GM19438 (cell line): ENCODE measurements at regions not wholly inside any gene's neighbourhood (a gene's known extent, or its start where the extent isn't known, plus 50 kb on each side); places are given as distances from the start of the nearest gene placed in this dataset.
"Not testable (repeated sequence)": the region's sequence is repeated elsewhere in the genome, so short reads cannot be mapped to it uniquely, and the experiment has no call there.

ENCODE experiments used
- ATAC-seq: cut with Tn5 transposase; IDR thresholded peaks from one replicate; pipeline ENCODE4 v1.9.1; 2021; ENCODE audit warnings: low read depth; ENCODE audit not compliant: unreplicated experiment

DNA sequence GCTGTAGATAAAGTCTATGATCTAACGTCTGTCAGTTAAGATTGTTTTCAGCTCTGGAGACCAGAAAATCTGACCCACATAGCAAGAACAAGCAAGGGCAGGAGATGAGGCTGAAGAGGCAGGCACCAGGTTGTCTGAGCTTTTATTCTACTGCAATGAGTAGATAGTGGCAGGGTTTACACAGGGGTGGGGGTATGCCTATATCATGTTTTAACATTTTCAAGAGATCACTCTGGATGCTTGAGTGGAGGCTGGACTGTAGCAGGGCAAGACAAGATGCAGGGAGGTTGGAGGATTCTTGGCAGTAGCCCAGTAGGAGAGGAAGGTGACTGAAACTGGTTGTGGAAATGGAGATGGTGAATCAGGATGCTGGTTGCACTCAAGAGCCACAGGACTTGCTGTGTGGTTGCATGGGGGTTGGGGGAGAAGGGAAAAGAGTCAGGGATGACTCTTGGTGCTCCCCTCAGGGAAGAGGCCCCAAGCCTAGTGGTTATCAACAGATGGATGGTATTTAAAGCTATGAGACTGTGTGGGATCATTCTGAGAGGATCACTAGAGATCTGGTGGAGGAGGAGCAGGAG, 143.1 kb upstream of the KCNJ18 start:
- ATAC-seq: no peak

DNA sequence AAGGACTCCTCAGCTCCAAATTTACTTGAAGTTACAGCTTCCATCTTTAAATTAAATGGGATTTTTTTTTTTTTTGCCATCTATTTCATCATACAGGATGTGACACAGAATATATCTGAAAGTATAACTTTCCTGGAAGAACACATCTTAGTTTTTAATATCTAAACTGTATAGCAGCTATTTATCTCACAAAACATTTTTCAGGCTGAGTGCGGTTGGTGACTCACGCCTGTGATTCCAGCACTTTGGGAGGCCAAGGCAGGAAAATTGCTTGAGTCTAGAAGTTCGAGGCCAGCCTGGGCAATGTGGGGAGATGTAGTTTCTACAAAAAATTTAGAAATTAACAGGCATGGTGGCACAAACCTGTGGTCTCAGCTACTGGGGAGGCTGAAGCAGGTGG, 142.3 kb upstream of the KCNJ18 start:
- ATAC-seq: not testable (repeated sequence)

DNA sequence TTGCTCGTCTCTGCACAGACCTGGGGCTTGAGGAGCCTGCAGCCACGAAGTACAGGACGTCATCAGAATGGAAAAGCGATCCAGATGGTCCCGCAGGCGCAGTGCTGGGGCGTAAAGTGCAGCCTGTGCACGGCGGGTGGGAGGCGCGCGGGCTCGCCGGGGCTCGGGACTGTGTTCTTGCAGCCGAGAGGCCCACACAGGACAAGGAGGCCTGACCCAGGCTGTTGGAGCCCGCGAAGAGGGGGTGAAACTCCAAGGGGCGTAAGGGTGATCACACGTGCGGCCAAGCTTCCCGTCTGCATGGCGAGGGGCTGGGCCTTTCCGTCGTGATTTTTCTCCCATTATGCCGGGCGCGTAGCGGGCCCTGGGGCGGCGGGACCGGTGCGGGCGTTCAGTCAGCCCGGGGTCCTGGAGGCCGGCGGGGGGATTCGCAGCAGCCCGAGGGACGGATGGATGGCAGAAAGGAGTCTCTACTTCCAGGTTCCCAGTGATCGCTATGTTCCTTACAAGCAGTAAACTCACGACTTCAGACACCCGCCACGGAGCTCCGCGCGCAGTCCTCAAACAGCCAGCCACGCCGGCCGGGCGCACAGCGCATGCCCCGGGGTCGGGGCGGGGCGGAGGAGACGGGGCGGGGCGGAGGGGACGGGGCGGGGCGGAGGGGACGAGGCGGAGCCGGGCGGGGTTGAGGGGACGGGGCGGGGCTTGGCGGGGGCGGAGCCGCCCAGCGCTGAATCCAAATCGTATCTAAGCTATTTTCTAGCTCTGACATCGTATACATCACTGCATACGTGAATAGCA, 141.0 kb upstream of the KCNJ18 start:
- ATAC-seq: peak; percentile 84

DNA sequence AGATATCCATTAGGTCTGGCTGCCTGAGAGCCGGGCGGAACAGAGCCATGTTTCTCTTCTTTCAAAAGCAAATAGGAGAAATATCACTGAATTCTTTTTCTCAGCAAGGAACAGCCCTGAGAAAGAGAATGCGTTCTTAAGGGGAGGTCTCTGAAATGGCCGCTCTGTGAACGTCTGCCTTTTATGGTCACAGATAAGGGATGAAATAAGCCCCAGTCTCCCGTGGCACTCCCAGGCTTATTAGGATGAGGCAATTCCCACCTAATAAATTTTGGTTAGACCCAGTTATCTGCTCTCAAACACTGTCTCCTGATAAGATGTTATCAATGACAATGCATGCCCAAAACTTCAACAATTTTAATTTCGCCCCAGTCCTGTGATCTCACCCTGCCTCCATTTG, 133.4 kb upstream of the KCNJ18 start:
- ATAC-seq: not testable (repeated sequence)

DNA sequence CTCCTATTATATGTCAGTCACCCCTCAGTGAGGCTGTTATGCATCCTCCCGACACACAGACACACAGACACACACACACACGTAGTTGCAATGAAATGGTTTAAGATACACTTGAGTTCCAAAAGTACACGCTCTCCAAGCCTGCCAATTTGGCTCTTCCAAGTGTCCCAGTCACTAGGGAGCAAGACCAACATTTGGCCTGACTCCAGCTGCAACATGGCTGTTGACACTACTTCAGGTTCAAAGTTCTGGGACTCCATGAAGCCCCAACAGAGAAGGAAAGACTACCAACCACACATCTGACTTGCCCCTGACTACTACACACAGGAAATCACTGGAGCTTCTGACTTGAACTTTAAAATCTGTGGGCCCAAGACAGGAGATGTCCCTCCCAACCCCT, 128.1 kb upstream of the KCNJ18 start:
- no peak for ATAC-seq

DNA sequence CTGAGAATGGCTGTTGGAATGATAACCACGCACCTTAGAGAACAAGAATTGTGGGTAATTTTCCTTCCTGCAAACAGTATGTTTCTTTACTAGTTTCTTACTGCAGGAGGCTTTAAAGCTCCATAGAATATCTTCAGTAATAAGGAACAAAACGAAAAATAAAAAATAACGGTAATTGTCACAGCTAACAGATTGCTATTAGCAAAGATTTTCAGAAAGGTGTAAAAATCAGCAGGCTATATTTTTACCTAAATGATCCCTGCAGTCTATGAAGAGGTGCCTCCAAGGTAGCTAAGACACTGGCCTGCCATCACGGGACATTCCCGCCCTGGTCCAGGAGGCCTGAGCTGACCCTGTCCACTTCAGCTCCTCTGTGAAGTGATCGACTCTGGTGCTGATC, 127.6 kb upstream of the KCNJ18 start:
- ATAC-seq: not testable (repeated sequence)

DNA sequence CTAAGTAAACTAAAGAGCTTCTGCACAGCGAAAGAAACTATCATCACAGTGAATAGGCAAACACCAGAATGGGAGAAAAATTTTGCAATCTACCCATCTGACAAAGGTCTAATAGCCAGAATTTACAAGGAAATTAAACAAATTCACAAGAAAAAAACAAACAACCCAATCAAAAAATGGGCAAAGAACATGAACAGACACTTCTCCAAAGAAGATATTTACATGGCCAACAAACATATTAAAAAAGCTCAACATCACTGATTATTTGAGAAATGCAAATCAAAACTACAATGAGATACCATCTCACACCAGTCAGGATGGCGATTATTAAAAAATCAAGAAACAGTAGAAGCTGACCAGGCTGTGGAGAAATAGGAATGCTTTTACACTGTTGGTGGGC, 121.9 kb upstream of the KCNJ18 start:
- ATAC-seq: not testable (repeated sequence)

DNA sequence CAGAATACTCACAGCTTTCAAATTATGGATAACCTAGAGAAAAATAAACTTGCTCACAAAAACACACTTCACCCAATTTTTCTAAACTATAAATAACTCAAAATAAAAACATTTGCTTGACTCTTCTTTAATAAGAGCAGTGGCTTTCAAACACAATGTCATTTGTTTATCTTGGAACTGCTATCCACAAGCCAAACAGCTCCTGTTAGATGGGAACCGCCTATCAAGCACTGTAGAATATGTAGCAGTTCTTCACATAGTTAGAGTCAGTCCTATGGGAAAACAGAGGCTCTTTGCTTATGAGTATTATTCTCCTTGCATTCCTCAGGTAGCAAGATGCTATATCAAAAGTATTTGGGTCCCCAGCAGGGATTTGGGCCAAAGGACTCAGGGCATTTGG, 120.2 kb upstream of the KCNJ18 start:
- ATAC-seq: not testable (repeated sequence)

DNA sequence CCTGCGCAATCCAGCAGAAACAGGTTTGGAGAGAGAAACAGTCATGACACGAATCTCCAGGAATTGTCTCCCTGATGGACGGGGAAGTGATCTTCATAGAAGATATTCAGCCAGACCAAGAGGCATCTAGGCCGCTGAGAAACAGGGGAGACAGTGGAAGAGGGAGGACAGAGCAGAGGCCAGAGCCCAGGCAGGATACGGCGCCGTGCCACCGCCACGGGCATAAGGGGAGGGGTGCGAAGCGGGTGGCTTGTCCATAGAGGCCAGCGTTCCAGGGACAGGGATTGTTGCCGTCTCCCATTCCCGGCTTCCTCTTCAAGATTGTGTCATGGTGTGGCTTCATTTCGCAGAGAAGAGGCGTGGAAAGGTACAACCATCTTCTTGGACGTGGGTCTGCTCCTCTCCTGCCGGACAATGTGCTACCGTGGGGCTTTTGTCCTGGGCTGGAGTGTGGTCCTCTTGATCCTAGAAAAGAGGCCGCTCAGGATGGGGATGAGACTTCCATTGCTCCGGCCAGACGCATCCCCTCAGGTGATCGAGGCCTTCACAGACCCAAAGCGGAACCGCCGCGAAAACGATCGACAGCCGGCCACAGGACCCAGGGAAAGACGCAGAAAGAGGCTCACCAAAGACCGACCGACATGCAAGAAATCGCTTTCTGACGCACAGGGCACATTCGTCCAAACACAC, 118.9 kb upstream of the KCNJ18 start:
- ATAC-seq: not testable (repeated sequence)

DNA sequence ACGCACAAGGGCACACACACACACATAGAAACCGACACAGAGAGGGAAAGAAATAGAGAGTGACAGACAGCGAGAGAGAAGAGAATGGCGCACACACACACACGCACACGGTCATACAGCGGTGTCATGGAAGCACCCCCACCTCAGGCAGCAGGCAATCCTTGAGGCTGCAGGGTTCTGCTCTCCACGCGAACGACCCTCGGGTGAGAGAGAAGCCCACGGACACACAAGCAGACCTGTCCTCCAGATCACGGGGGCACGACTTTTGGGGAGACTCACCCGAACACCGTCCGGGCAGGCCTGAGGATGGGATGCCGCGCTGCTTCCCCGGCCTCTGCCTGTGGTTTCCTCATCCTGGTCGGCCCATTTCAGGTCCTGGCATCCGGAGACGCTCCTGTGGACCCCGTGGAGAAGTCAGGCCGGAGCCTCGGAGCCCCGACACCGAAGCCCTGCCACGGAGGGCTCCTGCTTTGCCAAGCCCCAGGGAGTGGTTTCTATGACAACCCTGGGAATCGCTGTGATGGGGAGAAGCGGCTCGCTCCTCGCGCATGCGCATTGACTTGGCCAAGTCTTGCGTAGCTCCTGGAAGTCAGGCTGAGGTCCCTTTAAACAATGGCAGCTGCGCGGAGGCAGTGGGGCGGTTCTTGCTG, 118.2 kb upstream of the KCNJ18 start:
- ATAC-seq: no peak

DNA sequence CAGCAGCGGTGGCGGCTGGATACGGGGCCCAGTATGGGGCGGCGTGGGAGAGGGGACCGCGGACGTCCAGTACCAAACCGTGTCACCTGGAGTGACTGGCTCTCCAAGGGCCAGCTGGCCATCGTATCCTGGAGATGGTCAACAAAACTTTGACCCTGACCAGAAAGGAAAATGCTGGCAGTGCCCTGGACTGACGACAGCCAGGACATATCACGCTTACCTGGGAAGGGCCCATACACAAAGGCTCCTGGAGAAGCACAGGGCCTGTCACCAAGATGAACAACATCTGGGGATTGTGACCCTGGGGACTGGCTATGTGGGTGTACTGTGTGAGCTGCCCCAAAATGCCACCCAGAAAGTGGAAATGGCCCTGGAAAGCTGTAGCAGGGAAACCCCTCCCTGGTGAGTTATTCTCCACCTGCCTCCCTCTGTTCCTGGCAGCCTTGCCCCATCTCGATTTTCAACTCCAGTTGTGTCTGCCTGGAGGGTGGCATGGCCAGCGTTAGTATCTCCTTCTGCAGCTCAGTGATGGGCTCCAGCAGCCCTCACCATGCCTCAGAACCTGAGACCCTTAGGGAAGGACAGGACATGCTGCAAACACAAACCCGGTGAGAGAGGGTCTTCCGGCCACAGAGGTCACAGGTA, 117.6 kb upstream of the KCNJ18 start:
- ATAC-seq: not testable (repeated sequence)

DNA sequence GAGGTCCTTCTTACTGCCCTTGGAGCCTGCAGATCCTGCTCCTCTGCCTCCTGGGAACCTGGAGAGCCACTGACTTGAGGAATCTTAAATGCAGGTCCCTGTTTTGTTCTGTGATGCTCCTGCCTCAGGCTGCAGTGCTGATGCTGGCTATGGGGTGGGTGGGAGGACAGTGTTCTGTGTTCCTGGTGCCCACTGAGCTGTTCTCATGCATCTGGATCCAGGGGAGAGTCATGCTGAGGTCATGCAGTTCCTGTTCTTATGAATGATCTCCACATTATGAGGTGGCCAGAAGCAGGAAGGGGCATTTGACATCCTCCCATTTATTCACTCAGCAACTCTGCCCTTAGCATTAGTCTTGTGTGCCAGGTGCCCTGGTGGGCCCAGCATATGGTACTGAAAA, 113.5 kb upstream of the KCNJ18 start:
- not testable (repeated sequence) for ATAC-seq

DNA sequence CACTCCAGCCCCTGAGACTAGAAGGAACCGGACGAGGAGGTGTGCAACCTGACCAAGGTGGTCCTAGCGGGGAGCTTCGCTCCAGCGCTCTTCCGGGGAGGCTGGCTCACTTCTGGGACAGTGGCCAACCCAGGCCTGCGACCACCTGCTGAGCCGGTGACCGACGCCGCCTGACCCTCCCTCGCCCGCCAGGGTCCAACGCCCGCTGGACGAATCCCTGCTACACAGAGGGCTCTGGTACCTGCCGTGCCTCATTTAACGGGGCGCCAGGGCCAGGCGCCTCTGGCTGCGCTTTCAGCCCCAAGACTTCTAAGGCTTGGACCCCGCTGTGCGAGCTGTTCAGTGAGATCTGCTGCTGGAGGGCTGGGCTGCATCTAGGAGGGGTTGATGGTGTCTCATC, 99.5 kb upstream of the KCNJ18 start:
- ATAC-seq: no peak

DNA sequence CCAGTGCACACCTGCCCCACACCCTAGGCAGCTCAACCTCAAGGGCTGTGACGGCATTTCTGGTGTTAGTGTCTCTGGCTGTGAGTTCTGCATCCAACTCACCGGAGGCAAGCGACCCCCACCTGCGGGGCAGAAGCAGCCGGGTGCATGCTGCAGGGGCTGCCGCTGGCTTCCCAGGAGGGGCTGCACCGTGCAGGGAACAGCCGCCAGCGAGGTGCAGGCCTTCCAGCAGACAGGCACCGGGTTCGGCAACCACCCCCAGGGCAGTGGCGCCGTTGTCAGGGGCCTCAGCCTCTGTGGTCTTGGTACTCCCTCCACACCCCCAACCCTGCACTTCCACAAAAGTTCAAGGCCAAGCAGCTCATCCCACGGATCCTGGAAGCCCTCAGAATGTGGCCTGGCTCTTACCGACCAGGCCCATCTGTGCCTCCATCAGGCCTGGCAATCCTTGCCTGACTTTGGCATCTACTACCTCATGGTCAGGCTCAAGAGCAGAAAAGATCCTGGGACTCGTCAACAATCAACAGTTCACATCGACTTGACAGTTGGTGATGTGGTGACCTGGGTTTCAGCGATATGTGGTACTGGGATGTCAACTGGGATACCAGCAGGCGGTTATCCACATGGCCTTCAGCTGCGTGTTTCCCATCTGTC, 98.7 kb upstream of the KCNJ18 start:
- not testable (repeated sequence) for ATAC-seq

DNA sequence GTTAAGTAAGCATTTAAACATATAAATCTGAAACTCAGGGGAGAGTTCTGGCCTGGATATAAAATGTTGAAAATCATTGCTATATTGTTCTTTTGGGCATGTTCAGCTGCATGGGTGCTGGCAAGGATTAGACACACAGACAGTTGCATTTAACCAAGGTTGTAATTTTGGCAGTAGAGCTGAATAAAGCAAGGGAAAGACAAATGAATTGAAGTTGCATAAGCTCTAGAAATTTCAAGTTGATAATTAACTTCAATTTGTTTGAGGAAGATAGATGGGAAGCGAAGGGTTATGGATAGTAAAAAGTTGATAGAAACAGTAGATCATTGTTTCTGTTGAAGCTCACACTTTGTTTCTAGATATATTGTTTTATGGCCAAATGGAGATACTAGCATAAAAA, 97.2 kb upstream of the KCNJ18 start:
- ATAC-seq: no peak

DNA sequence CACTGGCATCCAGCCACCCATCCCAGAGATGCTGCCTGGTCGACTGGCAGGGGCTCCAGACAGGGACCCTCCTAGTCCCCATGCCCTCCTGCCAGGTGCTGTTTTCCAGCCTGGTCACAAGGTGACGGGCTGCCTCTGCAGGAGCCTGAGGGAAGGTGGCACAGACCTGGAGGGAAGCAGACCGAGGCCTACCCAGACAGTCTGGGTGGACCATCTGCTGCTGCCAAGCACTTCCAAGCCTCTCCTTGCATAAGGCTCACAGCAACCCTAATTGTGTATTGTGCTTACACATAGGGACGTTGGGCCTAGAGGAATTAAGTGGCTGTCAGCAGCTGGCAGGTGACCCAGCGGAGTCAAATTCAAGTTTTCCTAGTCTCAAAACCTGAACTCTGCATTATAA, 90.1 kb upstream of the KCNJ18 start:
- no peak for ATAC-seq

DNA sequence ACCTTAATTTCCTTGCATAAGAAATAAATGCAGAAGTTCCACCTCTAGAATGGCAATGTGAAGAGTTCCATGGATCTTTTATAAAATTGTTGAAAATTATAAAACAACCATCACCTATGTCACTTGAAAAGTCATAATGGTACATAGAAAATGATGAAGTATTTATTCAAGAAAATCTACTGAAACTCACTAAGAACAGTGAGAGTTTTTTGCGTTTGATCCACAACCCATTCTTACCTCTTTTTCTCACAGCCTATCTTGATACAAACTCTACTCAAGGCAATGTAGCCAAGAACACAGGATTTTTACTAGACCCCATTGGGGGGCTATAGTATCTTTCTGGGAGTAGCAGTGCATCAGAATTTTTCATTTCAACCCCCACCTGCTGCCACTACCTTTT, 89.0 kb upstream of the KCNJ18 start:
- not testable (repeated sequence) for ATAC-seq

DNA sequence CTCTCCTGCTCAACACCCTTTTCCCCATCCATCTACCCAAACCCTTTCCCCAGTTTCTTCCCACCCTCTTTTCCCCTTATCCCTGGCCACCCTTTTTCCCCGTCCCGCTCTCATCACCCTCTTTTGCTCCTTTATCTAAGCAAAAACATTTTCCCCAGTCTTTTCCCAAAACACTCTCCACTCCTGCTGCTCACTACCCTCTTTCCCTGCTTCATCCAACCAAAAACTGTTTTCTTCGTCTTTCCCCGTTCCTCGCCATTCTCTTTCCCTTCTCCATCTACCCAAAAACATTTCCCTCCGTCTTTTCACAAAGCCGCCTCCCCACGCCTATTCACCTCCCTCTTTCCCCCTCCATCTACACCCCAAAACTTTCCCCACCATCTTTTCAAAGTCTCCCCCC, 80.9 kb upstream of the KCNJ18 start:
- not testable (repeated sequence) for ATAC-seq

DNA sequence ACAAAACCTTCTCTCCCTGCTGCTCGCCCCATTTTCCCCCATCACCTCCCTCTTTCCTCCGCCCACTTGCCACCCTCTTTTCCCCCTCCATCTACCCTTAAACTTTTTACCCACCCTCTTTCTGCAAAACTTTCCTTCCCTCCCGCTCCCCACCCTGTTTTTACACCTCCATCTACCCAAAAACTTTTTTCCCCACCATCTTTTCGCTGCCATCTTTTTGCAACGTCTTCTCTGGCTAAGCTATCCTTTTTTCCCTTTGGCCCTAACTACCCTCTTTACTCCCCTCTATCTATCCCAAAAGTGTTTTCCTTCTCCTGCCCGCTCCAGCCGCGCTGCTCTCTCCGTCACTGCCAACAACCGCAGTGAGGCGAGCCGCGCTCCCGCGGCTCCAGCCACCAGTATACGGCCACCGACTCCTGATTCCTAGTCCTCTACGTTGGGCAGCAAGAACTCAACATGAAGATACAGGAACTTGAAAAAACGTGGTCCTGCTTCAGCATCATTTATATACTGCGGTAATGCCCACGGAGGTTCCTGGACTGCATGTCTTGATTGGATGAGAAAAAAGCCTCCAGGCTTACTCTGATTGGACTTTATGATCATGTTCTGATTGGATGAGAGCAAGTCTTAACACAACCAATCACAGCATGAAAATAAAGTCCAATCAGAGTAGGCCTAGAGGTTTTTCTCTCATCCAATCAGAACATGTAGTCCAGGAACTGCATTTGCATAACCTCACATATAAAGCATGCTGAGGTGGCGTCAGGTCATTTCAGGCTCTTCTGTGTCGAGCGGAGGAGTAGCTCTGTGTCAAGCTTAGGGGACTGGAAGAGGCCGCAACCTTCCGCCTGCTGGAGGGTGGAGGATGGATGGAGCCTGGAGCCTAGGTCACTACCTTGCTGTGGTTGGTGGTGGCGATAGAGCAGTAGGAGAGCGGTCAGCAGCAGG, 79.9 kb upstream of the KCNJ18 start:
- not testable (repeated sequence) for ATAC-seq
